Spleen (tissue), 11 donors: ENCODE measurements at regions not wholly inside any gene's neighbourhood (a gene's known extent, or its start where the extent isn't known, plus 50 kb on each side); places are given as distances from the start of the nearest gene placed in this dataset.

ENCODE experiments used
- DNase-seq: peaks from one replicate; pipeline ENCODE4 v3.0.0-alpha.2; 2020
- H3K27ac ChIP-seq, 8 donors: fragments of 200-600 bp; sonication (generic) in 7 of 8; 1 replicate in 4 of 8; 2 replicates in 4 of 8; pipeline versions ENCODE4 v1.5.0 to v1.8.0; 2016 to 2021; ENCODE audit warnings: inconsistent platforms in 4 of 8, mild to moderate bottlenecking in 4 of 8, moderate library complexity in 1 of 8
- H3K27me3 ChIP-seq, 7 donors: fragments of 200-600 bp; sonication (generic) in 6 of 7; replicated peaks in 1 of 7; 1 replicate in 4 of 7; 2 replicates in 3 of 7; pipeline versions ENCODE4 v1.5.0 to v1.8.0; 2016 to 2021; ENCODE audit warnings: inconsistent platforms in 3 of 7, mild to moderate bottlenecking in 1 of 7
- H3K36me3 ChIP-seq, 6 donors: fragments of 200-600 bp; sonication (generic) in 5 of 6; 1 replicate in 4 of 6; 2 replicates in 2 of 6; pipeline versions ENCODE4 v1.5.0 to v1.8.0; 2016 to 2021; ENCODE audit warnings: inconsistent platforms in 2 of 6
- H3K4me1 ChIP-seq, 6 donors: fragments of 200-600 bp; sonication (generic) in 5 of 6; 1 replicate in 3 of 6; 2 replicates in 3 of 6; pipeline versions ENCODE4 v1.5.0 to v1.8.0; 2016 to 2021; ENCODE audit warnings: inconsistent platforms in 3 of 6
- H3K4me3 ChIP-seq, 8 donors: fragments of 200-600 bp; sonication (generic) in 7 of 8; 1 replicate in 4 of 8; 2 replicates in 4 of 8; pipeline versions ENCODE4 v1.5.0 to v1.8.0; 2016 to 2021; ENCODE audit warnings: inconsistent platforms in 4 of 8, mild to moderate bottlenecking in 4 of 8, moderate library complexity in 2 of 8
- H3K9me3 ChIP-seq, 8 donors: fragments of 200-600 bp; sonication (generic) in 7 of 8; 1 replicate in 4 of 8; 2 replicates in 4 of 8; pipeline versions ENCODE4 v1.5.0 to v1.8.0; 2016 to 2021; ENCODE audit warnings: inconsistent platforms in 4 of 8
- CTCF ChIP-seq, 11 experiments: fragments of 200-600 bp in 7 of 11; fragments of 450-650 bp in 4 of 11; sonication (generic) in 4 of 11; IDR thresholded peaks in 8 of 11; conservative IDR thresholded peaks in 3 of 11; 1 replicate in 7 of 11; 2 replicates in 4 of 11; pipeline versions ENCODE4 v1.4.0 to v1.8.0; 2016 to 2021; ENCODE audit warnings: antibody characterized with exemption in 11 of 11, inconsistent platforms in 4 of 11, mild to moderate bottlenecking in 1 of 11
- POLR2A ChIP-seq, 3 donors: fragments of 450-650 bp; IDR thresholded peaks; one replicate each; pipeline ENCODE4 v1.5.1; 2017; ENCODE audit warnings: antibody characterized with exemption in 3 of 3, mild to moderate bottlenecking in 1 of 3
- POLR2AphosphoS5 ChIP-seq, 3 donors: sonication (generic); formaldehyde crosslinking; IDR thresholded peaks; one replicate each; pipeline ENCODE4 v1.5.1; 2017; ENCODE audit warnings: antibody characterized with exemption in 3 of 3
- whole genome bisulfite sequencing, 5 donors: extraction: QIAGEN DNeasy Blood & Tissue Kit in 3 of 5; methylation state at CpG; one replicate each; pipeline versions ENCODE4 v1.1.5 to v1.1.7; 2013 to 2018; 5-methylcytosine and 5-hydroxymethylcytosine counted together
- intact Hi-C: fragments of 100-400 bp; cut with DNase I; formaldehyde crosslinking; loops from one replicate; pipeline ENCODE4 v1.15.0; 2023; ENCODE audit warnings: low total_unique reads
- donor health status: healthy with polysubstance abuse.
- donor health status: DM: no; HTN: no; CAD: no; lungs with moderate emphysema.
- donor health status: DM: no; HTN: no; CAD: no.
- donor health status: Bipolar disorder and iron deficiency.
- donor health status: healthy.
- donor health status: DM: no; HTN: no; CAD: no.
- donor health status: DM: yes; HTN: yes; CAD: no.

DNA sequence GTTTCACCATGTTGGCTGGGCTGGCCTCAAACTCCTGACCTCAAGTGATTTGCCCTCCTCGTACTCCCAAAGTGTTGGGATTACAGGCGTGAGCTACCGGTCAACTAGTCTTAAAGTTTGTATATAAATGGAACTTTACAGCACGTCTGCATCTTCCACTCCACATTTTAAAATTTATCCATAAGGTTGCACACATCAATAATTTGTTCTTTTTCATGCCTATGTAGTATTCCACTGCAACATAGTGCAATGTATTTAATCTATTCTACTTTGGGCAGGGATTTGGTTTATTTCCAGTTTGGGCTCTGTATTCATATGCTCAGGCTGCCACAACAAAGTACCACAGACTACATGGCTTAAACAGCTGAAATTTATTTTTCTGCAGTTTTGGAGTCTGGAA, 90.0 kb downstream of the NPTX2 start:
- no peak overlapping the region for H3K4me3 ChIP-seq
- H3K9me3 ChIP-seq = no peaks in the 10 kb centered on the region
- H3K27ac ChIP-seq = no peak overlapping the region
- H3K27me3 ChIP-seq = peaks cover 0 to 26% (median 0%) of the 10 kb centered on the region in 7 donors
- 71 to 86% (median 81%) methylated on average over 4 of the region's 4 CpGs for WGBS, 5 donors
- intact Hi-C loops = no loop called here
- no peaks in the 10 kb centered on the region for H3K4me1 ChIP-seq
- no peak for DNase-seq
- H3K36me3 ChIP-seq = no peaks in the 10 kb centered on the region
- no peak for TF ChIP-seq POLR2A (IDR thresholded peaks at IDR 0.05)

- Histone ChIP-seq H3K4me1 (no peaks in the 10 kb centered on the region), H3K36me3 (no peaks in the 10 kb centered on the region), H3K27ac (no peak overlapping the region), H3K9me3 (no peaks in the 10 kb centered on the region), H3K27me3 (peaks cover 0 to 5% (median 0%) of the 10 kb centered on the region in 7 donors), H3K4me3 (no peak overlapping the region)
- intact Hi-C loops = no loop called here
- 87 to 93% (median 90%) methylated on average over 6 to 10 of the region's 10 CpGs for WGBS, 5 donors
- DNase-seq = no peak
- TF ChIP-seq CTCF (IDR thresholded peaks at IDR 0.05 in 8 of 11, conservative IDR thresholded peaks at IDR 0.05 in 3 of 11) (no peak), POLR2AphosphoS5 (IDR thresholded peaks at IDR 0.05) (no peak), POLR2A (IDR thresholded peaks at IDR 0.05) (no peak)
These were observed 94.9 kb downstream of the NPTX2 start for GRCh38 chr7:98711945-98712344.

- Histone ChIP-seq H3K4me1 (no peaks in the 10 kb centered on the region), H3K36me3 (no peaks in the 10 kb centered on the region), H3K9me3 (no peaks in the 10 kb centered on the region), H3K4me3 (no peak overlapping the region), H3K27ac (no peak overlapping the region), H3K27me3 (no peaks in the 10 kb centered on the region)
- TF ChIP-seq POLR2A (IDR thresholded peaks at IDR 0.05) = no peak
- TF ChIP-seq POLR2AphosphoS5 (IDR thresholded peaks at IDR 0.05) = no peak
- TF ChIP-seq CTCF (IDR thresholded peaks at IDR 0.05 in 8 of 11, conservative IDR thresholded peaks at IDR 0.05 in 3 of 11) = no peak
- WGBS, 5 donors = 40 to 54% (median 49%) methylated on average over 6 of the region's 6 CpGs
- intact Hi-C loops = no loop called here
- no peak for DNase-seq
These were observed 96.2 kb downstream of the NPTX2 start for GRCh38 chr7:98713165-98713810.

- intact Hi-C loops = no loop called here
- Histone ChIP-seq H3K4me3 (no peak overlapping the region), H3K36me3 (no peaks in the 10 kb centered on the region), H3K9me3 (no peaks in the 10 kb centered on the region), H3K27ac (no peak overlapping the region), H3K4me1 (no peaks in the 10 kb centered on the region), H3K27me3 (peaks cover 0 to 18% (median 0%) of the 10 kb centered on the region in 7 donors)
- TF ChIP-seq CTCF (IDR thresholded peaks at IDR 0.05 in 8 of 11, conservative IDR thresholded peaks at IDR 0.05 in 3 of 11) = no peak
- TF ChIP-seq POLR2A (IDR thresholded peaks at IDR 0.05) = no peak
- no peak for TF ChIP-seq POLR2AphosphoS5 (IDR thresholded peaks at IDR 0.05)
- 70 to 77% (median 75%) methylated on average over 8 of the region's 8 CpGs for WGBS, 5 donors
- DNase-seq = no peak
These were observed 102.3 kb downstream of the NPTX2 start for GRCh38 chr7:98719396-98719795.
